ENCODE measurements at regions not wholly inside any gene's neighbourhood (a gene's known extent, or its start where the extent isn't known, plus 50 kb on each side); places are given as distances from the start of the nearest gene placed in this dataset.

- H3K4me3 Mint-ChIP-seq = no peak overlapping the region
- DNase-seq = no peak
- ChIA-PET POLR2A (no interaction called here), CTCF (no interaction called here)
- H3K36me3 Mint-ChIP-seq = no peaks in the 10 kb centered on the region
- H3K4me1 Mint-ChIP-seq (ENCODE audit: low read depth) = no peaks in the 10 kb centered on the region
- intact Hi-C loops (cut with micrococcal nuclease) = no loop called here
- no peaks in the 10 kb centered on the region for H3K27me3 Mint-ChIP-seq
- H3K9me3 Mint-ChIP-seq = no peaks in the 10 kb centered on the region
- no peak overlapping the region for H3K27ac Mint-ChIP-seq
These were observed 508.9 kb upstream of the MYT1L start for GRCh38 chr2:2839782-2840531.

DNA sequence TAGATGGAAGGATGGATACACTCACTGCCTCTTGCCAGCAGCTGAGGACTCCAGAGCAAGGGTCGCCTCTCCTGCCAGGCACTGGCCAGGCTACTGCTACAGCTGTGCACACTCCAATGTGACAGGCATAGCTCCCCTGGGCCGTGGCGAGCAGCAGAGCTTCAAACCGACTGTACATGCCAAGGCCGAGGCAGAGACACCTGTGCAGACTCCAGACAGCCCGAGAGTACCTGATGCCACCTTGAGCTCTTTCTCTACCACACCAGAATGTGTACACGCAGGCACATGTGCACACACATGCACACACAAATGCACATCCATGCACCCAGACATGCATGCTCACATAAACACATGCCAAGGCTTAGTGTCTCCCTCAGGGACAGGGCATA, 508.3 kb upstream of the MYT1L start:
- H3K9me3 Mint-ChIP-seq = no peaks in the 10 kb centered on the region
- H3K36me3 Mint-ChIP-seq = no peaks in the 10 kb centered on the region
- H3K27ac Mint-ChIP-seq = no peak overlapping the region
- intact Hi-C loops (cut with micrococcal nuclease) = no loop called here
- ChIA-PET POLR2A (no interaction called here), CTCF (no interaction called here)
- H3K4me3 Mint-ChIP-seq = no peak overlapping the region
- H3K27me3 Mint-ChIP-seq = no peaks in the 10 kb centered on the region
- no peak for DNase-seq
- no peaks in the 10 kb centered on the region for H3K4me1 Mint-ChIP-seq (ENCODE audit: low read depth)

DNA sequence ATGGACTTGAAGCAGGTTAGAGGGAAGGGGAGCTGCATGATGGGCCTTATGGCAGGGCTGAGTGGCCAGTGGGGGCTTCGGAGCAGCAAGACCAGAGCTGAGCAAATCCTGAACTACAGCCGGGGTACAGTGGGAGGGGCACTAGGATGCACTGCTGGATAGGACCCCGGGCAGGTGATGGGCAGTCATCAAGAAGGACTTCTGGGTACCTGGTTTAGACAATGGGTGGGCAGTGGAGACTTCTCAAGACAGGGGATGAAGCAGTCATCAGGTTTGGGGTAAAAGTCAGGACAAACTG, 507.4 kb upstream of the MYT1L start:
- DNase-seq = no peak
- intact Hi-C loops (cut with micrococcal nuclease) = no loop called here
- POLR2A ChIA-PET = no interaction called here
- H3K36me3 Mint-ChIP-seq = no peaks in the 10 kb centered on the region
- no peaks in the 10 kb centered on the region for H3K9me3 Mint-ChIP-seq
- H3K27me3 Mint-ChIP-seq = no peaks in the 10 kb centered on the region
- H3K27ac Mint-ChIP-seq = no peak overlapping the region
- no peaks in the 10 kb centered on the region for H3K4me1 Mint-ChIP-seq (ENCODE audit: low read depth)
- no peak overlapping the region for H3K4me3 Mint-ChIP-seq
- CTCF ChIA-PET = no interaction called here

- no peak overlapping the region for H3K27ac Mint-ChIP-seq
- ChIA-PET POLR2A (no interaction called here), CTCF (no interaction called here)
- no peaks in the 10 kb centered on the region for H3K4me1 Mint-ChIP-seq (ENCODE audit: low read depth)
- no peak overlapping the region for H3K4me3 Mint-ChIP-seq
- H3K36me3 Mint-ChIP-seq = no peaks in the 10 kb centered on the region
- H3K9me3 Mint-ChIP-seq = no peaks in the 10 kb centered on the region
- intact Hi-C loops (cut with micrococcal nuclease) = no loop called here
- DNase-seq = no peak
- H3K27me3 Mint-ChIP-seq = no peaks in the 10 kb centered on the region
These were observed 506.9 kb upstream of the MYT1L start for GRCh38 chr2:2837746-2838547.

DNA sequence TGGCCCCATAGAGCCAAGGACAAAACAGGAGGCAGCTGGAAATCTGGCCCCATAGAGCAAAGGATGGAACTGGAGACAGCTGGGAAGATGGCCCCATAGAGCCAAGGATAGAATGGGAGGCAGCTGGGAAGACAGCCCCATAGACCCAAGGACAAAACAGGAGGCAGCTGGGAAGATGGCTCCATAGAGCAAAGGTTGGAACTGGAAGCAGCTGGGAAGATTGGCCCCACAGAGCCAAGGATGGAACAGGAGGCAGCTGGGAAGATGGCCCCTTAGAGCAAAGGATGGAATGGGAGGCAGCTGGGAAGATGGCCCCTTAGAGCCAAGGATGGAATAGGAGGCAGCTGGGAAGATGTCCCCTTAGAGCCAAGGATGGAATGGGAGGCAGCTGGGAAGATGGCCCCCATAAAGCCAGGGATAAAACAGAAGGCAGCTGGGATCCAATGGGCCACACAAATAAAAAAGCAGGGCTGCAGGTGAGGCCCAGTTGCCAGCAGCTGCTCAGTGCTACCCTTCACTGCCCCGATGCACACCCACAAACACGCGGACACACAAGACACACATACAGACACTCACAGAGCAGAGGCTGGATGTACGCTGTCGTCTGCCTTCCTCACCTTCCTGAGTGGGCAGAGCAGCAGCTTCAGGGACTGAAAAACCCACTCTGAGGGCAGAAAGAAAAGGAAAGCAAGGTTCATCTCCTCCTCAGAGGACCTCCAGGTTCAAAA, 505.4 kb upstream of the MYT1L start:
- no peak overlapping the region for H3K27ac Mint-ChIP-seq
- no peak overlapping the region for H3K4me3 Mint-ChIP-seq
- no peaks in the 10 kb centered on the region for H3K9me3 Mint-ChIP-seq
- intact Hi-C loops (cut with micrococcal nuclease) = no loop called here
- ChIA-PET CTCF (no interaction called here), POLR2A (no interaction called here)
- no peak for DNase-seq
- no peaks in the 10 kb centered on the region for H3K27me3 Mint-ChIP-seq
- H3K4me1 Mint-ChIP-seq (ENCODE audit: low read depth) = no peaks in the 10 kb centered on the region
- H3K36me3 Mint-ChIP-seq = no peaks in the 10 kb centered on the region

- H3K36me3 Mint-ChIP-seq = no peaks in the 10 kb centered on the region
- POLR2A ChIA-PET = no interaction called here
- no peaks in the 10 kb centered on the region for H3K27me3 Mint-ChIP-seq
- CTCF ChIA-PET = no interaction called here
- H3K9me3 Mint-ChIP-seq = no peaks in the 10 kb centered on the region
- H3K4me1 Mint-ChIP-seq (ENCODE audit: low read depth) = no peaks in the 10 kb centered on the region
- H3K27ac Mint-ChIP-seq = no peak overlapping the region
- no peak overlapping the region for H3K4me3 Mint-ChIP-seq
- intact Hi-C loops (cut with micrococcal nuclease) = no loop called here
- no peak for DNase-seq
These were observed 503.6 kb upstream of the MYT1L start for GRCh38 chr2:2834516-2835254.

- intact Hi-C loops (cut with micrococcal nuclease) = no loop called here
- no peak overlapping the region for H3K4me3 Mint-ChIP-seq
- H3K36me3 Mint-ChIP-seq = no peaks in the 10 kb centered on the region
- CTCF ChIA-PET = no interaction called here
- no peaks in the 10 kb centered on the region for H3K9me3 Mint-ChIP-seq
- no peaks in the 10 kb centered on the region for H3K27me3 Mint-ChIP-seq
- POLR2A ChIA-PET = no interaction called here
- no peaks in the 10 kb centered on the region for H3K4me1 Mint-ChIP-seq (ENCODE audit: low read depth)
- no peak overlapping the region for H3K27ac Mint-ChIP-seq
- DNase-seq = no peak
These were observed 503.0 kb upstream of the MYT1L start for GRCh38 chr2:2834105-2834504.

DNA sequence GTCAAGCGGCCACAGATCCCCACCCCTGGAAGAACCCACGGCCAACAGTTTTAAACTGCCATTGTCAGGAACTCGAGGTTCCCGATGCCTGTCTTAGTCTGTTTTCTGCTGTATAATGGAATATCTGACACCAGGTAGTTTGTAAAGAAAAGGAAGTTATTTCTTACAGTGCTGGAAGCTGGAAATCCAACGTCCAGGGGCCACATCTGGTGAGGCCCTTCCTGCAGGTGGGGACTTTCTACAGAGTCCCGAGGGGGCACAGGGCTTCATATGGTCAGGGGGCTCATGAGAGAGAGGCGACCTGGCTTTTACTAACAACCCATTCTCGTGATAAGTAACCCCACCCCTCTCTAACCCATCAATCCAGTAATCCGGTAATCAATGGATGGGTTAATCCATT, 501.6 kb upstream of the MYT1L start:
- Mint-ChIP-seq H3K27me3 (no peaks in the 10 kb centered on the region), H3K9me3 (no peaks in the 10 kb centered on the region), H3K4me3 (no peak overlapping the region), H3K4me1 (ENCODE audit: low read depth) (no peaks in the 10 kb centered on the region), H3K36me3 (no peaks in the 10 kb centered on the region), H3K27ac (no peak overlapping the region)
- POLR2A ChIA-PET = no interaction called here
- CTCF ChIA-PET = no interaction called here
- intact Hi-C loops (cut with micrococcal nuclease) = no loop called here
- DNase-seq = no peak

DNA sequence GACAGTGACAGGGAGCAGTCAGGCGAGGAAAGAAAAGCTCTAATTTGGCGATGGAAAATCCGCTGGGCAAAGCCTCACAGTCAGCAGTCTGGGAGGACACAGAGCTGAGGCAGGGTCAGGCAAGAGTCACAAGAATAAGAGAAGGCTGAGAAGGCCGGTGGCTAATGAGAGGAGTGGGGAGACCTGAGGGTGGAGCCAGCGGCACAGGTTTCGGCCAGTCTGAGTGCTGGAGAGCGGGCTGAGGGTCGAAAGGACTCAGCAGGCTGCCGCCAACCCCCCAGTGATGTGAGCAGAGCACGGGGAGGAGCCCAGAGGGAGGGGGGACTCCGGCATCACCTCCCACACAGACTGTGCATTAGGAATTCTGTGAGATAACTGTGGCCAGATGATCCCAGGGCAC, 500.6 kb upstream of the MYT1L start:
- Mint-ChIP-seq H3K27me3 (no peaks in the 10 kb centered on the region), H3K4me1 (ENCODE audit: low read depth) (no peaks in the 10 kb centered on the region), H3K27ac (no peak overlapping the region), H3K36me3 (no peaks in the 10 kb centered on the region), H3K4me3 (no peak overlapping the region), H3K9me3 (no peaks in the 10 kb centered on the region)
- ChIA-PET CTCF (no interaction called here), POLR2A (no interaction called here)
- intact Hi-C loops (cut with micrococcal nuclease) = no loop called here
- no peak for DNase-seq

DNA sequence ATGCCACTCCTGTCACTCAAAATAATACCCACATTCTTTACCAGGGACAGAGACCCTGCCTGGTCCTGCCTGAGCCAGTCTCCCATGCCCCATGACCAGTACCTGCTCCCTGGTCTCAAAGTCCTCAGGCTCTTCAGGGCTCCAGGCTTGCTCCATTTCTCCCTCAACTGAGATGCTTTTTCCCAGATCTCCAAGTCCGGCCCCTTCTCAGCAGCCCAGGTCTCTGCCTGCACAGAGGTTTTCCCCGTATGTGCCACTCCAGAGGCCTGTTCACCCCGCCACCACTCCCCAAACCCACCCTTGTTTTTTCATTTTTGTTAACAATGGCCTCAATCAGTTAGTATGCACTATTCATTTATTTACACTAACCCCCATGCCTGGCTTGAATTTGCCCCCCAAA, 499.5 kb upstream of the MYT1L start:
- DNase-seq = no peak
- CTCF ChIA-PET = no interaction called here
- Mint-ChIP-seq H3K9me3 (no peaks in the 10 kb centered on the region), H3K4me3 (no peak overlapping the region), H3K27me3 (no peaks in the 10 kb centered on the region), H3K36me3 (no peaks in the 10 kb centered on the region), H3K4me1 (ENCODE audit: low read depth) (no peaks in the 10 kb centered on the region), H3K27ac (no peak overlapping the region)
- intact Hi-C loops (cut with micrococcal nuclease) = no loop called here
- POLR2A ChIA-PET = no interaction called here

- Mint-ChIP-seq H3K4me3 (no peak overlapping the region), H3K4me1 (ENCODE audit: low read depth) (no peaks in the 10 kb centered on the region)
- intact Hi-C loops (cut with micrococcal nuclease) = no loop called here
These were observed 497.8 kb upstream of the MYT1L start for GRCh38 chr2:2828774-2829368.

DNA sequence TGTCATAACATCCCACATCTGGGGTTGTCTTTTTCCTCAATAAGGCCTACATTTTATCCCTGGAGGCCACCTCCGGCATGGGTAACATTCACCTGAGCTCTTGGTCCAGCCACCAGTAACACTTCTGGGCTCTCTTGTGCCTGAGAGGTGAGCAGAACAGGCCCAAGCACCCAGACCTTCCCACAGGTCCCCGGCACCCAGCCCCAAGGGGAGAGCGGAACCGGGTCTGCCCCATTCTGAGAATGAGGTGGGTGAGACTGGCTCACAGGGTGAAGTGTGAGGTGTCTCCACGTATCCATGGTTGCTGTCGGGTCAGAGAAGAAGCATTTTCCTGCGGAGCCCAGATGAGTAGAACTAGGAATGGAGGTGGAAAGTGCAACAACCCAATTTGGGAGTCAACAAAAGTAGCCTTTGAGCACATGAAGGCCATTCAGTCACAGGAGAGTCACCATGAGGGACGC, 496.7 kb upstream of the MYT1L start:
- no peak overlapping the region for H3K27ac Mint-ChIP-seq
- ChIA-PET CTCF (no interaction called here), POLR2A (no interaction called here)
- H3K36me3 Mint-ChIP-seq = no peaks in the 10 kb centered on the region
- DNase-seq = no peak
- H3K4me1 Mint-ChIP-seq (ENCODE audit: low read depth) = no peaks in the 10 kb centered on the region
- intact Hi-C loops (cut with micrococcal nuclease) = no loop called here
- H3K9me3 Mint-ChIP-seq = no peaks in the 10 kb centered on the region
- no peaks in the 10 kb centered on the region for H3K27me3 Mint-ChIP-seq
- H3K4me3 Mint-ChIP-seq = no peak overlapping the region

More at GRCh38 chr2:2828774-2829368, 497.8 kb upstream of the MYT1L start:
- H3K27ac Mint-ChIP-seq = no peak overlapping the region
- DNase-seq = no peak
- H3K36me3 Mint-ChIP-seq = no peaks in the 10 kb centered on the region
- CTCF ChIA-PET = no interaction called here
- H3K27me3 Mint-ChIP-seq = no peaks in the 10 kb centered on the region
- POLR2A ChIA-PET = no interaction called here
- no peaks in the 10 kb centered on the region for H3K9me3 Mint-ChIP-seq

Measured in activated CD4-positive, alpha-beta memory T cell treated with anti-CD3 and anti-CD28 coated beads for 36 hours (primary cell).